ENCODE measurements at regions not wholly inside any gene's neighbourhood (a gene's known extent, or its start where the extent isn't known, plus 50 kb on each side); places are given as distances from the start of the nearest gene placed in this dataset.

- no peak for TF ChIP-seq ISL1 (CRISPR knock-in tag; IDR thresholded peaks at IDR 0.05)
- no peak for ATAC-seq
Observed at GRCh38 chr16:6905601-6906000, 427.0 kb upstream of the RBFOX1 start.

- ATAC-seq = no peak
- TF ChIP-seq TCF4 (CRISPR knock-in tag; IDR thresholded peaks at IDR 0.05; ENCODE audit: borderline replicate concordance) (no peak), ESRRG (CRISPR knock-in tag; IDR thresholded peaks at IDR 0.05) (no peak), CREB5 (CRISPR knock-in tag; IDR thresholded peaks at IDR 0.05; ENCODE audit: low read depth) (no peak), ZC3H10 (CRISPR knock-in tag; IDR thresholded peaks at IDR 0.05) (no peak), ZNF565 (CRISPR knock-in tag; conservative IDR thresholded peaks at IDR 0.05; ENCODE audit: low read depth) (no peak)
Observed at GRCh38 chr16:6903671-6904070, 429.0 kb upstream of the RBFOX1 start.

GRCh38 chr16:6898896-6899295 is 433.7 kb upstream of the RBFOX1 start:
- TF ChIP-seq ZNF8 (CRISPR knock-in tag; IDR thresholded peaks at IDR 0.05) = no peak
- TF ChIP-seq CSRNP3 (CRISPR knock-in tag; IDR thresholded peaks at IDR 0.05) = no peak
- no peak for TF ChIP-seq SNAI2 (CRISPR knock-in tag; IDR thresholded peaks at IDR 0.05)
- no peak for TF ChIP-seq ZNF565 (CRISPR knock-in tag; conservative IDR thresholded peaks at IDR 0.05; ENCODE audit: low read depth)
- no peak for TF ChIP-seq OSR1 (CRISPR knock-in tag; IDR thresholded peaks at IDR 0.05)
- TF ChIP-seq CSDC2 (CRISPR knock-in tag; IDR thresholded peaks at IDR 0.05) = no peak
- TF ChIP-seq PPARA (CRISPR knock-in tag; IDR thresholded peaks at IDR 0.05; ENCODE audit: borderline replicate concordance) = no peak
- TF ChIP-seq POU6F1 (CRISPR knock-in tag; IDR thresholded peaks at IDR 0.05; ENCODE audit: borderline replicate concordance, low read depth) = no peak
- TF ChIP-seq TSHZ2 (CRISPR knock-in tag; IDR thresholded peaks at IDR 0.05) = no peak
- TF ChIP-seq ZFP30 (CRISPR knock-in tag; IDR thresholded peaks at IDR 0.05) = no peak
- TF ChIP-seq ISL1 (CRISPR knock-in tag; IDR thresholded peaks at IDR 0.05) = no peak
- no peak for TF ChIP-seq PATZ1 (CRISPR knock-in tag; IDR thresholded peaks at IDR 0.05; ENCODE audit: borderline replicate concordance)
- no peak for TF ChIP-seq ZNF70 (CRISPR knock-in tag; IDR thresholded peaks at IDR 0.05)
- TF ChIP-seq ESRRG (CRISPR knock-in tag; IDR thresholded peaks at IDR 0.05) = no peak
- no peak for TF ChIP-seq GLIS3 (CRISPR knock-in tag; IDR thresholded peaks at IDR 0.05)
- no peak for TF ChIP-seq CREB5 (CRISPR knock-in tag; IDR thresholded peaks at IDR 0.05; ENCODE audit: low read depth)
- TF ChIP-seq ZC3H10 (CRISPR knock-in tag; IDR thresholded peaks at IDR 0.05) = no peak
- TF ChIP-seq BACH2 (CRISPR knock-in tag; IDR thresholded peaks at IDR 0.05; ENCODE audit: borderline replicate concordance) = no peak
- no peak for TF ChIP-seq TOX (CRISPR knock-in tag; IDR thresholded peaks at IDR 0.05; ENCODE audit: borderline replicate concordance)
- no peak for ATAC-seq

All from SK-N-SH treated with all-trans-retinoic acid at 6 μM for 48 hours (cell line).